ENCODE measurements at regions not wholly inside any gene's neighbourhood (a gene's known extent, or its start where the extent isn't known, plus 50 kb on each side); places are given as distances from the start of the nearest gene placed in this dataset.
"Not testable (repeated sequence)": the region's sequence is repeated elsewhere in the genome, so short reads cannot be mapped to it uniquely, and the experiment has no call there.

DNA sequence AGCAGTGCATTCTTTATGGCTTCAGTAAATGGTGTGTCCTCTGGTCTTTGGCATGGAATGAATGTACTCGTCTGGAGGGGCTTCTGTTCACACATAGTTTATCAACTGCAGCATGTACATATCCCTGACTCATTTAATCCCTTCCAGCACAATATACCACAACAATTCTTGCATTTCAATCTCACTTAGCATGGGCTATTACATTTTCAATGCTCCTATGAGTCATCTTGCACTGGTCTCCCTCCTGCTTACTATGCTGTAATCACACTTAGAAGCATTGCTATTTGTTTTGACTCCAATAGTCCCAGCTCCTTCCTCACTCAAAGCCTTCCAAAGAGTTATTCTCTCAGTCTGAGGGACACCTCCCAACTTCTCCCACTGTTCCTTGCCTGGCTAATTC is 180.9 kb upstream of the NUDT10 start:
- no peak for DNase-seq (ENCODE audit: low spot score)

GRCh38 chrX:51155157-51155556 is 177.5 kb upstream of the NUDT10 start:
- DNase-seq (ENCODE audit: low spot score), result no peak

- DNase-seq (ENCODE audit: low spot score), result no peak
These were observed 177.1 kb upstream of the NUDT10 start for GRCh38 chrX:51155566-51155965.

GRCh38 chrX:51158231-51158630 is 174.4 kb upstream of the NUDT10 start:
- DNase-seq (ENCODE audit: low spot score), result no peak

DNA sequence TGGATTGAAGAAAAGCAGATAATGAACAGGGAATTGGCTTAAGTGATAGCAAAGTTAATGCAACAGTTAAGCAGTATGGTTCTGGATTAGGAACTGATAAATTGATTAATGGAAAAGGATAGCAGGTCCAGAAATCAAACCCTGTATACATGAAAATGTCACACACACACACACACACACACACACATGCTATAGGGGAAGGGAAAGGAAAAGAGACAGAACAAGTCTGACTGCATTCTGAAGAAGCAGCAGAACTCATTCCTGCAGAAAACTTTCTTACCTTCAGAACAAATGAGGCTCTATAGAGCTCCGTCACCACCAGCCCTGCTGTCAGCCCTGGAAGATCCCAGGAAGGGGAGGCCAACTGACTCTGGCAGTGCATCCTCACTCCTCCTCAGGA is 173.2 kb upstream of the NUDT10 start:
- not testable (repeated sequence) for DNase-seq (ENCODE audit: low spot score)

GRCh38 chrX:51163730-51164129 is 168.9 kb upstream of the NUDT10 start:
- DNase-seq (ENCODE audit: low spot score), result no peak

GRCh38 chrX:51178356-51178900 is 154.2 kb upstream of the NUDT10 start:
- DNase-seq (ENCODE audit: low spot score), result not testable (repeated sequence)

GRCh38 chrX:51179805-51180204 is 152.8 kb upstream of the NUDT10 start:
- not testable (repeated sequence) for DNase-seq (ENCODE audit: low spot score)

DNA sequence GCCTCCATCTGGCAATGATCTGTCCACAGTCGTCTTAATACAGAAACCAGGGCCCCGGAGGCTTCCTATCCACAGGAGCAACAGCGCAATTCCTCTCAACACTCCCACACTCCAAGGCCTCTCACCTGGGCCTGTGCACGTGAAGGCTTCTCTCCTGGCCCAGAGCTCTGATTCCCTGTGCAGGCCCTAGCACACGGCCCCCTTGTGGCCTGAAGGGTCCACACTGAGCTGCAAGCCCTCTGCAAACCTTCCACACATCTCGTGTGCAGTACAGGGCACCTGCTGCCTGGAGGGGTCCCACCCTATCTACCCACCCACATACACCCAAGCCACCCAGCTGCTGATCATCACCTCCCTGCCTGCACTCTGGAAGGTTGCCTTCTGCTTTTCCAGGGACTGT is 150.1 kb upstream of the NUDT10 start:
- DNase-seq (ENCODE audit: low spot score), result no peak

GRCh38 chrX:51192104-51192503 is 140.5 kb upstream of the NUDT10 start:
- DNase-seq (ENCODE audit: low spot score), result no peak

GRCh38 chrX:51215266-51215665 is 117.4 kb upstream of the NUDT10 start:
- DNase-seq (ENCODE audit: low spot score), result no peak

GRCh38 chrX:51215856-51216255 is 116.8 kb upstream of the NUDT10 start:
- DNase-seq (ENCODE audit: low spot score), result no peak

GRCh38 chrX:51242212-51242611 is 90.4 kb upstream of the NUDT10 start:
- DNase-seq (ENCODE audit: low spot score), result no peak

GRCh38 chrX:51257490-51257889 is 75.1 kb upstream of the NUDT10 start:
- DNase-seq (ENCODE audit: low spot score), result no peak

DNA sequence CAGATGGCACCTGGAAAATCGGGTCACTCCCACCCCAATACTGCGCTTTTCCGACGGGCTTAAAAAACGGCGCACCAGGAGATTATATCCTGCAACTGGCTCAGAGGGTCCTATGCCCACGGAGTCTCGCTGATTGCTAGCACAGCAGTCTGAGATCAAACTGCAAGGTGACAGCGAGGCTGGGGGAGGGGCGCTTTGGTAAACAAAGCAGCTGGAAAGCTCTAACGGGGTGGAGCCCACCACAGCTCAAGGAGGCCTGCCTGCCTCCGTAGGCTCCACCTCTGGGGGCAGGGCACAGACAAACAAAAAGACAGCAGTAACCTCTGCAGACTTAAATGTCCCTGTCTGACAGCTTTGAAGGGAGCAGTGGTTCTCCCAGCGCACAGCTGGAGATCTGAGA is 70.4 kb upstream of the NUDT10 start:
- DNase-seq (ENCODE audit: low spot score), result not testable (repeated sequence)

DNA sequence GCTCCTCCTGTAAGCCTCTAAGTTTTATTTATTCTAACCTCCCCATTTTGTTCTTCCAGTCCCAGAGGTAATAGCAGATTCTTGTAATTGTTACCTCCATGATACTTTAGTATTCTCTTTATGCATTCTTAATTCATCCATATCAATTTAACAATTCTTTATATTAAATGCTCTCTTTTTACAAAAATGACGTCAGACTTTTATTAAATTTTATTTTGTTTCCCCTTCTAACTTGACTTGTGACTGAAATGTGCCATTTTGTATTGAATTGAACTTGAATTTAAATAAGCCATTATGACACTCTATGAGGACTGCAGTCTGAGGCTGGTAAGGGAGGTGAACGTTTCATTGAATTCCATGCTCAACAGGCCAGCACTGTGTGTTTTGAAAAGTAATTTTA is 60.0 kb upstream of the NUDT10 start:
- DNase-seq (ENCODE audit: low spot score), result no peak

GRCh38 chrX:51281758-51282318 is 50.8 kb upstream of the NUDT10 start:
- DNase-seq (ENCODE audit: low spot score), result no peak
